ENCODE measurements at regions not wholly inside any gene's neighbourhood (a gene's known extent, or its start where the extent isn't known, plus 50 kb on each side); places are given as distances from the start of the nearest gene placed in this dataset.

GRCh38 chr2:22812065-22812680 is 572.8 kb upstream of the KLHL29 start:
- intact Hi-C loops (cut with micrococcal nuclease): no loop called here
- no peak overlapping the region for H3K9ac ChIP-seq (ENCODE audit: low read depth, low read length)
- H2AK9ac ChIP-seq (replicated peaks; ENCODE audit: low read depth, low read length, poor library complexity): no peak overlapping the region
- BruUV-seq (replicated peaks): no TSS peak
- peaks cover 8% of the 10 kb centered on the region for H3K9me3 ChIP-seq (ENCODE audit: control insufficient read depth, insufficient read depth, low read length)
- TF ChIP-seq CEBPB (IDR thresholded peaks at IDR 0.05; ENCODE audit: low read depth, low read length) (no peak), USF2 (IDR thresholded peaks at IDR 0.05; ENCODE audit: low read depth, low read length) (no peak), BHLHE40 (IDR thresholded peaks at IDR 0.05; ENCODE audit: low read depth, low read length) (no peak), RAD21 (IDR thresholded peaks at IDR 0.05; ENCODE audit: low read length) (no peak), FOS (IDR thresholded peaks at IDR 0.05; ENCODE audit: low read depth, low read length) (no peak), NFE2L2 (IDR thresholded peaks at IDR 0.05; ENCODE audit: low read depth, low read length) (no peak)
- TF ChIP-seq, protein P1, sequence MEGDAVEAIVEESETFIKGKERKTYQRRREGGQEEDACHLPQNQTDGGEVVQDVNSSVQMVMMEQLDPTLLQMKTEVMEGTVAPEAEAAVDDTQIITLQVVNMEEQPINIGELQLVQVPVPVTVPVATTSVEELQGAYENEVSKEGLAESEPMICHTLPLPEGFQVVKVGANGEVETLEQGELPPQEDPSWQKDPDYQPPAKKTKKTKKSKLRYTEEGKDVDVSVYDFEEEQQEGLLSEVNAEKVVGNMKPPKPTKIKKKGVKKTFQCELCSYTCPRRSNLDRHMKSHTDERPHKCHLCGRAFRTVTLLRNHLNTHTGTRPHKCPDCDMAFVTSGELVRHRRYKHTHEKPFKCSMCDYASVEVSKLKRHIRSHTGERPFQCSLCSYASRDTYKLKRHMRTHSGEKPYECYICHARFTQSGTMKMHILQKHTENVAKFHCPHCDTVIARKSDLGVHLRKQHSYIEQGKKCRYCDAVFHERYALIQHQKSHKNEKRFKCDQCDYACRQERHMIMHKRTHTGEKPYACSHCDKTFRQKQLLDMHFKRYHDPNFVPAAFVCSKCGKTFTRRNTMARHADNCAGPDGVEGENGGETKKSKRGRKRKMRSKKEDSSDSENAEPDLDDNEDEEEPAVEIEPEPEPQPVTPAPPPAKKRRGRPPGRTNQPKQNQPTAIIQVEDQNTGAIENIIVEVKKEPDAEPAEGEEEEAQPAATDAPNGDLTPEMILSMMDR (conservative IDR thresholded peaks at IDR 0.05; ENCODE audit: low read depth, low read length): no peak
- DNase-seq: no peak
- H3K36me3 ChIP-seq (ENCODE audit: control insufficient read depth, insufficient read depth, low read length): no peaks in the 10 kb centered on the region
- H3K27ac ChIP-seq (ENCODE audit: insufficient read depth, low read length): no peak overlapping the region
- in situ Hi-C loops (cut with MboI; ENCODE audit: low sequenced_read_pairs): no loop called here
- H2BK20ac ChIP-seq (ENCODE audit: low read depth, low read length): no peak overlapping the region
- ChIA-PET CTCF (no interaction called here), POLR2A (ENCODE audit: unreplicated experiment) (no interaction called here)
- no peaks in the 10 kb centered on the region for H3K9me1 ChIP-seq (ENCODE audit: insufficient read depth, low read length)
- no peak overlapping the region for H3K56ac ChIP-seq (ENCODE audit: extremely low read depth, insufficient read depth, low read length)
- no peak overlapping the region for H2AK5ac ChIP-seq (ENCODE audit: low read depth, low read length)
- no peak overlapping the region for H3K4me2 ChIP-seq (ENCODE audit: low read depth, low read length)
- no peak overlapping the region for H3K4ac ChIP-seq (ENCODE audit: low read depth, low read length)
- no peak overlapping the region for H4K5ac ChIP-seq (ENCODE audit: low read depth, low read length)
- H2BK15ac ChIP-seq (ENCODE audit: low read depth, low read length): no peak overlapping the region
- H4K91ac ChIP-seq (ENCODE audit: insufficient read depth, low read depth, low read length): no peak overlapping the region
- WGBS, 2 experiments (ENCODE audit: extremely low coverage in 2 of 2, insufficient read length in 1 of 2): no CpG with 5 or more reads among the region's 2 CpGs
- H2AFZ ChIP-seq (replicated peaks; ENCODE audit: low read length, poor library complexity): no peak overlapping the region
- no peaks in the 10 kb centered on the region for H3K79me1 ChIP-seq (ENCODE audit: low read depth in 1 of 2, low read length in 2 of 2)
- H2BK5ac ChIP-seq (ENCODE audit: low read depth, low read length, poor library complexity, severe bottlenecking): no peak overlapping the region
- dilution Hi-C loops (cut with HindIII; ENCODE audit: low sequenced_read_pairs, unreplicated experiment): no loop called here
- no peak overlapping the region for H4K8ac ChIP-seq (ENCODE audit: low read depth in 2 of 2, low read length in 2 of 2)
- H2BK120ac ChIP-seq (ENCODE audit: low read depth, low read length): no peak overlapping the region
- H3K14ac ChIP-seq (replicated peaks; ENCODE audit: low read depth, low read length): no peak overlapping the region
- no peak overlapping the region for H3K23ac ChIP-seq (ENCODE audit: low read depth, low read length)
- H3K4me1 ChIP-seq (ENCODE audit: control insufficient read depth, insufficient read depth, low read length): no peaks in the 10 kb centered on the region
- H3K18ac ChIP-seq (ENCODE audit: low read depth, low read length): no peak overlapping the region
- H3K27me3 ChIP-seq (ENCODE audit: control insufficient read depth, insufficient read depth, low read length): no peaks in the 10 kb centered on the region
- H4K20me1 ChIP-seq (ENCODE audit: insufficient read depth, low read length): no peaks in the 10 kb centered on the region
- ATAC-seq (ENCODE audit: low read depth): no peak
- no peak overlapping the region for H3K4me3 ChIP-seq (ENCODE audit: insufficient read depth, low read depth, low read length)

All from IMR-90 (cell line).